ENCODE measurements at regions not wholly inside any gene's neighbourhood (a gene's known extent, or its start where the extent isn't known, plus 50 kb on each side); places are given as distances from the start of the nearest gene placed in this dataset.

DNA sequence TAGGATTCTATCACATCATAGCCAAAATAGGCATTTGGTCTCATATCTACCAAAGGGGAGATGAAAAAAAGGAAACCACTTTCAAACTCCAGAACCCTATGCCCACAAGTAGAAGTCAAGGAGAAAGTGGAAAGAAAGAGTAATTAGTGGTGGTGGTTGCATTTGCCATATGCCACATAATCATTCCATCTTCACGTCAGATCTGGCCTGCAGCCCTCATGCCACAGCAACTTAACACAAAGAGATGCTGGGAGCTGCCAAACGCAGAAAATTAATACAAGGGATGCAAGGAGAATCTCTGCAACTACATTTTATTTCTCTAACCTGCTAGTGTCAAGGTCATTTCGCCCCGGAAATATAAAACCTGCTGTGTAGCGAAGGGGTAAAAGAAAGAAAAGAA is 148.6 kb upstream of the FOXN3 start:
- Histone ChIP-seq H3K4me2 (ENCODE audit: insufficient read depth, low read length, poor library complexity, severe bottlenecking) (no peak overlapping the region), H2AK5ac (ENCODE audit: low read depth, low read length) (no peak overlapping the region)

GRCh38 chr14:89564989-89565388 is 148.0 kb upstream of the FOXN3 start:
- DNase-seq (ENCODE audit: low spot score) = no peak
- H2BK5ac ChIP-seq (ENCODE audit: low read length) = no peak overlapping the region
- WGBS, 2 donors (ENCODE audit: extremely low coverage in 2 of 2, insufficient read length in 2 of 2, insufficient replicate concordance in 1 of 2) = no CpG with 5 or more reads among the region's 5 CpGs
- H3K4me3 ChIP-seq (ENCODE audit: low read length in 2 of 2) = no peak overlapping the region
- no peak overlapping the region for H3K27ac ChIP-seq (replicated peaks; ENCODE audit: low read length)
- no peaks in the 10 kb centered on the region for H3K9me3 ChIP-seq (replicated peaks in 1 of 2; ENCODE audit: control insufficient read depth in 2 of 2, insufficient read depth in 1 of 2, low read depth in 1 of 2, low read length in 2 of 2)
- H3K4me1 ChIP-seq (ENCODE audit: control insufficient read depth in 2 of 2, insufficient read depth in 1 of 2, low read depth in 1 of 2, low read length in 2 of 2) = no peaks in the 10 kb centered on the region
- H3K9ac ChIP-seq (ENCODE audit: low read depth, low read length, poor library complexity) = no peak overlapping the region
- H4K91ac ChIP-seq (ENCODE audit: low read depth, low read length, poor library complexity) = no peak overlapping the region
- no peak overlapping the region for H2BK12ac ChIP-seq (ENCODE audit: low read length)
- H3K79me1 ChIP-seq (ENCODE audit: low read depth, low read length) = no peaks in the 10 kb centered on the region
- no peak overlapping the region for H3K4me2 ChIP-seq (ENCODE audit: insufficient read depth, low read length, poor library complexity, severe bottlenecking)
- H3K14ac ChIP-seq (ENCODE audit: low read length) = no peak overlapping the region
- no peak overlapping the region for H3K18ac ChIP-seq (ENCODE audit: low read length)
- H4K8ac ChIP-seq (ENCODE audit: low read depth, low read length) = no peak overlapping the region
- H3K27me3 ChIP-seq (ENCODE audit: control insufficient read depth in 3 of 3, insufficient read depth in 3 of 3, low read depth in 1 of 3, low read length in 3 of 3) = no peaks in the 10 kb centered on the region
- no peak overlapping the region for H2AFZ ChIP-seq (ENCODE audit: low read length)
- no peaks in the 10 kb centered on the region for H3K36me3 ChIP-seq (replicated peaks in 1 of 2; ENCODE audit: control insufficient read depth in 2 of 2, insufficient read depth in 2 of 2, low read length in 2 of 2)
- H2BK15ac ChIP-seq (ENCODE audit: low read length) = no peak overlapping the region
- no peak overlapping the region for H3K4ac ChIP-seq (ENCODE audit: low read length)
- H3K23ac ChIP-seq (ENCODE audit: low read depth, low read length, poor library complexity) = no peak overlapping the region
- no peak overlapping the region for H2BK120ac ChIP-seq (ENCODE audit: low read depth, low read length)
- no peak overlapping the region for H2AK5ac ChIP-seq (ENCODE audit: low read depth, low read length)

More for the DNA sequence above, 148.6 kb upstream of the FOXN3 start:
- no peaks in the 10 kb centered on the region for H3K4me1 ChIP-seq (ENCODE audit: control insufficient read depth in 2 of 2, insufficient read depth in 1 of 2, low read depth in 1 of 2, low read length in 2 of 2)
- DNase-seq (ENCODE audit: low spot score) = no peak
- no peaks in the 10 kb centered on the region for H3K27me3 ChIP-seq (ENCODE audit: control insufficient read depth in 3 of 3, insufficient read depth in 3 of 3, low read depth in 1 of 3, low read length in 3 of 3)
- H3K18ac ChIP-seq (ENCODE audit: low read length) = no peak overlapping the region
- no peak overlapping the region for H4K8ac ChIP-seq (ENCODE audit: low read depth, low read length)
- H3K9me3 ChIP-seq (replicated peaks in 1 of 2; ENCODE audit: control insufficient read depth in 2 of 2, insufficient read depth in 1 of 2, low read depth in 1 of 2, low read length in 2 of 2) = no peaks in the 10 kb centered on the region
- no peak overlapping the region for H2BK5ac ChIP-seq (ENCODE audit: low read length)
- no peaks in the 10 kb centered on the region for H3K79me1 ChIP-seq (ENCODE audit: low read depth, low read length)
- no peak overlapping the region for H2AFZ ChIP-seq (ENCODE audit: low read length)
- no peak overlapping the region for H3K23ac ChIP-seq (ENCODE audit: low read depth, low read length, poor library complexity)
- no peak overlapping the region for H3K27ac ChIP-seq (replicated peaks; ENCODE audit: low read length)
- H2BK12ac ChIP-seq (ENCODE audit: low read length) = no peak overlapping the region
- no peak overlapping the region for H3K14ac ChIP-seq (ENCODE audit: low read length)
- WGBS, 2 donors (ENCODE audit: extremely low coverage in 2 of 2, insufficient read length in 2 of 2, insufficient replicate concordance in 1 of 2) = no CpG with 5 or more reads among the region's 5 CpGs
- no peak overlapping the region for H3K4me3 ChIP-seq (ENCODE audit: low read length in 2 of 2)
- H3K36me3 ChIP-seq (replicated peaks in 1 of 2; ENCODE audit: control insufficient read depth in 2 of 2, insufficient read depth in 2 of 2, low read length in 2 of 2) = no peaks in the 10 kb centered on the region
- no peak overlapping the region for H3K9ac ChIP-seq (ENCODE audit: low read depth, low read length, poor library complexity)
- no peak overlapping the region for H2BK120ac ChIP-seq (ENCODE audit: low read depth, low read length)
- no peak overlapping the region for H4K91ac ChIP-seq (ENCODE audit: low read depth, low read length, poor library complexity)
- H2BK15ac ChIP-seq (ENCODE audit: low read length) = no peak overlapping the region
- H3K4ac ChIP-seq (ENCODE audit: low read length) = no peak overlapping the region

DNA sequence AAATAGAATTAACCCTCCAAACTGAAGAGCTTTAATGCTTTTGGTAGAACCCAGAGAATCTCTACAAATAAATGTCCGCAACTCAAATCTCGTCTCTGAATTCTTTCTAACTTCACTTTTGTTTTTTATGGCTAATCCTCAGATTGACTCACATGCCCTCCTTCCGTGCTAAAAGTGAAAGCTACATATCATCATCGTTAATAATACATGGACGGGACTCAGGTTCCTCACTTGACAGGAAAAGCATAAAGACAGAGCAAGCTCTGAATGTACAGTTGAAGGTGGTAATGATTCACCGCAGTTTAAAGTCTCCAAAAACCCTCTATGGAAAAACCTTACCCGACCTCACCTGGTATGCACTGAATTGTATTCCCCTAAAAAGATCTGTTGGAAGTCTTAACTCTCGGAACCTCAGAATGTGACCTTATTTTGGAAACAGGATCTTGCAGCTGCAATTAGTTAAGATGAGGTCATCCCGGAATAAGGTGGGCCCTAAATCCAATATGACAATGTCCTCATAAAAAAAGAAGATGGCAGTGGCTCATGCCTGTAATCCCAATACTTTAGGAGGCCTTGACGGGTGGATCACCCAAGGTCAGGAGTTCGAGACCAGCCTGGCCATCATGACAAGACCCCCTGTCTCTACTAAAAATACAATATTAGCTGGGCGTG is 147.4 kb upstream of the FOXN3 start:
- WGBS, 2 donors (ENCODE audit: extremely low coverage in 2 of 2, insufficient read length in 2 of 2, insufficient replicate concordance in 1 of 2) = no CpG with 5 or more reads among the region's 12 CpGs
- Histone ChIP-seq H3K4me2 (ENCODE audit: insufficient read depth, low read length, poor library complexity, severe bottlenecking) (no peak overlapping the region), H3K4ac (ENCODE audit: low read length) (no peak overlapping the region), H3K14ac (ENCODE audit: low read length) (no peak overlapping the region), H3K18ac (ENCODE audit: low read length) (no peak overlapping the region), H3K9ac (ENCODE audit: low read depth, low read length, poor library complexity) (no peak overlapping the region), H3K36me3 (replicated peaks in 1 of 2; ENCODE audit: control insufficient read depth in 2 of 2, insufficient read depth in 2 of 2, low read length in 2 of 2) (no peaks in the 10 kb centered on the region), H3K4me1 (ENCODE audit: control insufficient read depth in 2 of 2, insufficient read depth in 1 of 2, low read depth in 1 of 2, low read length in 2 of 2) (no peaks in the 10 kb centered on the region), H3K4me3 (ENCODE audit: low read length in 2 of 2) (no peak overlapping the region), H2BK120ac (ENCODE audit: low read depth, low read length) (no peak overlapping the region), H2AFZ (ENCODE audit: low read length) (no peak overlapping the region), H2AK5ac (ENCODE audit: low read depth, low read length) (no peak overlapping the region), H2BK15ac (ENCODE audit: low read length) (no peak overlapping the region), H3K27me3 (ENCODE audit: control insufficient read depth in 3 of 3, insufficient read depth in 3 of 3, low read depth in 1 of 3, low read length in 3 of 3) (no peaks in the 10 kb centered on the region), H3K79me1 (ENCODE audit: low read depth, low read length) (no peaks in the 10 kb centered on the region), H3K23ac (ENCODE audit: low read depth, low read length, poor library complexity) (no peak overlapping the region), H3K27ac (replicated peaks; ENCODE audit: low read length) (no peak overlapping the region), H2BK12ac (ENCODE audit: low read length) (no peak overlapping the region), H3K9me3 (replicated peaks in 1 of 2; ENCODE audit: control insufficient read depth in 2 of 2, insufficient read depth in 1 of 2, low read depth in 1 of 2, low read length in 2 of 2) (no peaks in the 10 kb centered on the region), H4K91ac (ENCODE audit: low read depth, low read length, poor library complexity) (no peak overlapping the region), H2BK5ac (ENCODE audit: low read length) (no peak overlapping the region), H4K8ac (ENCODE audit: low read depth, low read length) (no peak overlapping the region)
- DNase-seq (ENCODE audit: low spot score) = no peak

DNA sequence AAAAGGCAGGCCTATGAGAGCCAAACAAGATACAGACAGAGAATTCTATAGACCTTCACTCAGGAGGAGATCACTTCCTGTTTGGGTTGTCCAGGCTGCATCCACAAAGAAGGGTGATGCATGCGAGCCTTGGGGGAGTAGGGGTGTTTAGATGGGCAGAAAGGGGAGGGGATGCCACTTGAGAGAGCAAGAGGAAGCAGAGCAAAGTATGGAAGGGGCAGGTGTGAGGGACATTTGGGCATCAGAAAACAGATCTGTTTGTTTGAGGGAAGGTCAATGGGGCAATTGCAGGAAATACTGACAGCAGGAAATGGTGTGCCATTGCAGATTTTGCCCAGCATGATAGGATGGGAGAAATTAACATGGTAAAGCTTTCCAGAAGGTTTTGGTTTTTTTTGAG is 146.4 kb upstream of the FOXN3 start:
- no peaks in the 10 kb centered on the region for H3K4me1 ChIP-seq (ENCODE audit: control insufficient read depth in 2 of 2, insufficient read depth in 1 of 2, low read depth in 1 of 2, low read length in 2 of 2)
- no peaks in the 10 kb centered on the region for H3K79me1 ChIP-seq (ENCODE audit: low read depth, low read length)
- H3K27ac ChIP-seq (replicated peaks; ENCODE audit: low read length) = no peak overlapping the region
- no peak for DNase-seq (ENCODE audit: low spot score)
- H3K14ac ChIP-seq (ENCODE audit: low read length) = no peak overlapping the region
- H4K91ac ChIP-seq (ENCODE audit: low read depth, low read length, poor library complexity) = no peak overlapping the region
- H4K8ac ChIP-seq (ENCODE audit: low read depth, low read length) = no peak overlapping the region
- no peak overlapping the region for H2BK5ac ChIP-seq (ENCODE audit: low read length)
- no peaks in the 10 kb centered on the region for H3K36me3 ChIP-seq (replicated peaks in 1 of 2; ENCODE audit: control insufficient read depth in 2 of 2, insufficient read depth in 2 of 2, low read length in 2 of 2)
- H2AFZ ChIP-seq (ENCODE audit: low read length) = no peak overlapping the region
- no peak overlapping the region for H3K9ac ChIP-seq (ENCODE audit: low read depth, low read length, poor library complexity)
- no peak overlapping the region for H3K23ac ChIP-seq (ENCODE audit: low read depth, low read length, poor library complexity)
- no peak overlapping the region for H3K4me3 ChIP-seq (ENCODE audit: low read length in 2 of 2)
- no peak overlapping the region for H2BK120ac ChIP-seq (ENCODE audit: low read depth, low read length)
- no peaks in the 10 kb centered on the region for H3K27me3 ChIP-seq (ENCODE audit: control insufficient read depth in 3 of 3, insufficient read depth in 3 of 3, low read depth in 1 of 3, low read length in 3 of 3)
- no peaks in the 10 kb centered on the region for H3K9me3 ChIP-seq (replicated peaks in 1 of 2; ENCODE audit: control insufficient read depth in 2 of 2, insufficient read depth in 1 of 2, low read depth in 1 of 2, low read length in 2 of 2)
- no peak overlapping the region for H2BK15ac ChIP-seq (ENCODE audit: low read length)
- no CpG with 5 or more reads among the region's 1 CpG for WGBS, 2 donors (ENCODE audit: extremely low coverage in 2 of 2, insufficient read length in 2 of 2, insufficient replicate concordance in 1 of 2)
- no peak overlapping the region for H2AK5ac ChIP-seq (ENCODE audit: low read depth, low read length)
- H3K4ac ChIP-seq (ENCODE audit: low read length) = no peak overlapping the region
- no peak overlapping the region for H2BK12ac ChIP-seq (ENCODE audit: low read length)
- no peak overlapping the region for H3K18ac ChIP-seq (ENCODE audit: low read length)
- no peak overlapping the region for H3K4me2 ChIP-seq (ENCODE audit: insufficient read depth, low read length, poor library complexity, severe bottlenecking)

All from neuronal stem cell (in vitro differentiated cells).